ENCODE measurements at regions not wholly inside any gene's neighbourhood (a gene's known extent, or its start where the extent isn't known, plus 50 kb on each side); places are given as distances from the start of the nearest gene placed in this dataset.

GRCh38 chr9:135242406-135242805 is 154.9 kb downstream of the OLFM1 start:
- Histone ChIP-seq H3K36me3 (no peaks in the 10 kb centered on the region), H3K9me3 (no peaks in the 10 kb centered on the region), H3K27ac (no peak overlapping the region), H3K4me3 (no peak overlapping the region), H3K27me3 (no peaks in the 10 kb centered on the region), H3K4me1 (no peaks in the 10 kb centered on the region)
- no peak for DNase-seq
- no peak for TF ChIP-seq CTCF (IDR thresholded peaks at IDR 0.05)
- no peak for TF ChIP-seq POLR2A (IDR thresholded peaks at IDR 0.05)

GRCh38 chr9:135243201-135244190 is 156.0 kb downstream of the OLFM1 start:
- Histone ChIP-seq H3K9me3 (no peaks in the 10 kb centered on the region), H3K4me1 (no peaks in the 10 kb centered on the region), H3K27me3 (no peaks in the 10 kb centered on the region), H3K4me3 (no peak overlapping the region), H3K36me3 (no peaks in the 10 kb centered on the region), H3K27ac (no peak overlapping the region)
- no peak for DNase-seq
- no peak for TF ChIP-seq CTCF (IDR thresholded peaks at IDR 0.05)
- no peak for TF ChIP-seq POLR2A (IDR thresholded peaks at IDR 0.05)

DNA sequence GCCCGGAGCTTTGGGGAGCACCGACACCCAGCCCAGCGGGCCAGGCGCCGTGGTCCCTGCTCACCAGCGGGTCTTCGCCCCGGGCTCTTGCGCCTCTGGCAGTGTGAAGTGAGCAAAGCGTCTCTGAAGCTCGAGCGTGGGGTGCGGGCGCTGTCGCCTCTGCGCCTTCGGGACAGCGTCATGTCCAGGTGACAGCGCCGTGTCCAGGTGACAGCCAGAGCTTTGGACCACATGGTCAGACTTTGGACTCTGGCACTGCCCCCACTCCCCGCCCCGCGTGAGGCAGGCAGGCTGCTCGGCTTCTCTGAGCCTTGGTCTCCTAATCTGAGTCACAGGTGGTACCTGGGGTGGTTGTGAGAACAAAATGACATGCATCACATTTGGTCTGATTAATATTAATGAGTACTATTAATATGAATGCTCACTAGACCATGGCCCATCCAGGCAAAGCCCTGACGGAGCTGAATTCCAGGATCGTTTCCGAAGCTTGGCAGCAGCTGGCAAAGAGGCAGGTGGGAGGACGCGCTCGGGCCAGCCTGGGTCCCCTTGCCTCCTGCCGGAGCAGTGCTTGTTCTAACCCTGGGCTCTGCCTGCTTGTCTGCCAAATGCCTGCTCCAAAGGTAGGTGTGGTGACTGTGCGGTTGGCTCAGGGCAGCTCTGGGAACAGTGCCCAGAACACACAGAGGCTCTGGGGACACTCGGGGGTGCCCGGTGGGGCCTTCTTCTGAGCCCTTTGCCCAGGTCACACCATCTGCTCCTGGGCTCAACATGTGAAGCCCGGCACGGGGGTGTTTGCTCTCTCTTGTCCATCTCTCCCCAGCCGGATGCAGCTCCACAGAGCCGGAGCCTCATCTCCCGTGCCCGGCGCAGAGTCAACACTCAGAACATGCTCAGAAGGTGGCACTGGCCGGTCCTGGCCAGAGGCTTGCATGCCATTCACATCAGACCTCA is 157.1 kb downstream of the OLFM1 start:
- Histone ChIP-seq H3K4me1 (no peaks in the 10 kb centered on the region), H3K27ac (no peak overlapping the region), H3K27me3 (no peaks in the 10 kb centered on the region), H3K9me3 (no peaks in the 10 kb centered on the region), H3K36me3 (no peaks in the 10 kb centered on the region), H3K4me3 (no peak overlapping the region)
- no peak for DNase-seq
- no peak for TF ChIP-seq CTCF (IDR thresholded peaks at IDR 0.05)
- TF ChIP-seq POLR2A (IDR thresholded peaks at IDR 0.05) = no peak

- Histone ChIP-seq H3K4me3 (no peak overlapping the region), H3K27ac (no peak overlapping the region), H3K36me3 (no peaks in the 10 kb centered on the region), H3K27me3 (no peaks in the 10 kb centered on the region), H3K4me1 (no peaks in the 10 kb centered on the region), H3K9me3 (no peaks in the 10 kb centered on the region)
- TF ChIP-seq CTCF (IDR thresholded peaks at IDR 0.05) (no peak), POLR2A (IDR thresholded peaks at IDR 0.05) (no peak)
- DNase-seq = no peak
Observed at GRCh38 chr9:135245482-135246247, 158.2 kb downstream of the OLFM1 start.
